AG09319 (cell line): ENCODE measurements at regions not wholly inside any gene's neighbourhood (a gene's known extent, or its start where the extent isn't known, plus 50 kb on each side); places are given as distances from the start of the nearest gene placed in this dataset.

Source experiments
- DNase-seq: peaks from one replicate; pipeline ENCODE4 v3.0.0-alpha.2; 2010; ENCODE audit warnings: low read depth; ENCODE audit errors: extremely low read depth
- CTCF ChIP-seq: IDR thresholded peaks from 2 replicates; pipeline ENCODE4 v1.5.1; 2011; ENCODE audit warnings: low read depth, mild to moderate bottlenecking, inconsistent platforms, low read length, moderate library complexity

DNA sequence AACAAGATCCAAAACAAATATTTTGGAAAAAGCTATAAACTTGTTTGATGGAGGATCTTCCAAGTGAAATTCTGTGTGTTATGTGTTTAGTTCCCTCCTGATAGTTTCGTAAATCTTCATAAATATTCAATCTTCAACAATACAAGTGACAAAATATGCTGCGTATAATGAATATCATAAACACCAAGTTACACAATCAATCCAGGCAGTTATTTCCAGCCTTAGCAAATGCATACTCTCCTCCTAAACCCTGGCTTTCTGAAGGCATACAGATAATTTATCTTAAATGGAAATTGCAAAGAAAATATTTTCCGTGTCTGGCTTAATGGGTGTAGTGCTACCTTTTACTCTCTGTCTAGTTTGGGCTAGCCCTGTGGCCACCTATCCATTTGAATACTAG lies 864.9 kb upstream of the ZWINT start:
- no peak for TF ChIP-seq CTCF
- DNase-seq: no peak

DNA sequence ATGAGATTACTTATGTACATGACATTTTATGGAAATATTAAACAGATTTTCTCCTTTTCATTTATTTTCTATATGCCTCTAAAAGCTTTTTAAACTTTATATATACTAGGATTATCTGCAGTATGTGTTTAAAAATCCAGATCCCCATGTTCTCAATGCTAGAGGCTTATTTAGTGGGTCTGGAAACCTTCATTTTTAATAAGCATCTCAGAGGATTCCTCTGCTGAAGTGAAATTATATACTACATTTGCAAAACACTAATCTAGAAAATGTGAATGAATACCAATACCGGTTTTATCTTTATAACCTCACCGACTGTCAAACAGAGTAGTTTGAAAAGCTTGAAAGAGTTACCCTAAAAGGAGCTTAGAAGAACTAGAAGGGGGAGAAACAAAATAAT lies 863.8 kb upstream of the ZWINT start:
- no peak for TF ChIP-seq CTCF
- DNase-seq: no peak

GRCh38 chr10:57222603-57223002 lies 861.5 kb upstream of the ZWINT start:
- no peak for TF ChIP-seq CTCF
- no peak for DNase-seq

DNA sequence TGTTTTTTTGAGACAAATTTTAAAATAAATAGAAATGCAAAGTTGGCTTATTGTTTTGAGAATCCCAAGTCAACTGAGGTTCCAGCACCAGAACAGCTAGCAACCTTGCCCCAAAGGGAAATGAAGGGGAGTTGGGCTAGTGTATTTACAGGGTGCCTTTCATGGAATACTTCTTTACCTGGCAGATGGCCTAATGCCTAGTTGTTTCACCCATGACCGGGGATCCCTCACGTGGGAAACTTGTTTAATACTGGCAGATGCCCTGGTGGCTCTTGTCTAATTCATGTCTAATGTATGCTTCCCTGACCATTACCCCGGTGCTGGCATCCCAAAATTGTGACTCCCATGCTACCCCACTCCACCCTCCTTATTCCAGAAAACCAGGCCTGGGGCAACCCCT lies 861.1 kb upstream of the ZWINT start:
- TF ChIP-seq CTCF: no peak
- no peak for DNase-seq

DNA sequence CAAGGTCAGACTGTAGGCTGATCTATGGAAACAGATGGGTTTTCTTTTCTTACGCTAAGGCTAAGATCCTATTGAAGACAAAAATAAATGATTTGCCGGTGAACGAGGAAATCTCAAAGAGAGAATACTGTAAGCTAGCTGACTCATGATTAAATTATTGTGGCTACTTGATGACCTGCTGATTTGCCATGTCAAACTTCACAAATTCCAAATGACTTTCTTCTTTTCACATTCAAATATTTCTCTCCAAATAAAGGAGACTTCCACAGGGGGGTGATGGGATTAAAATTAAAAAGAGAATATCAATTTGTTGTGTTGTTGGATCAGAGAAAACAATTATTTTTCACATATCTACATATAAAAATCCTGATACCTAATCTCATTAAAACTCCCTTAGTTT lies 860.6 kb upstream of the ZWINT start:
- TF ChIP-seq CTCF: no peak
- DNase-seq: no peak

GRCh38 chr10:57218382-57218781 lies 857.3 kb upstream of the ZWINT start:
- no peak for DNase-seq
- TF ChIP-seq CTCF: no peak

DNA sequence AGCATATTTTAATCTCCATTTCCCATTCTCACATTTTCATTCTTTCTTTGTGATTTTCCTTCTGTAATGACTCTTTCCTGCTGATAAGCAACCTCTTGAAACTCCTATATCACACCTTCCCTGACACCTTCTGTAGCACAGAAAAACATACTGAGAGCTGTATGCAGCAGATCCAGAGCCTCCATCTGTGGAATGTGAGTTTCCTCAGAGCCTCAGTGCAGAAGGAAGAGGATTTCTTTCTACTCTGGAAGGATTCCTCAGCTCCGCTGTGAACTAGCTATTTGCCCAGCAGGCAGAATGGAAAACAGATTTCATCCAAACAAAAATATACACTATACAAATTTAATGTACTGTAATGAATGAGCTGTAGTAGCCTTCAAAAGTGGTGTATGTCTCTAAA lies 841.3 kb upstream of the ZWINT start:
- TF ChIP-seq CTCF: no peak
- no peak for DNase-seq
